ENCODE measurements at regions not wholly inside any gene's neighbourhood (a gene's known extent, or its start where the extent isn't known, plus 50 kb on each side); places are given as distances from the start of the nearest gene placed in this dataset.

- no peak for DNase-seq
These were observed 277.8 kb downstream of the POU4F1 start for GRCh38 chr13:78325585-78325984.

- no peak for DNase-seq
These were observed 279.5 kb downstream of the POU4F1 start for GRCh38 chr13:78323848-78324247.

- DNase-seq, result no peak
These were observed 280.3 kb downstream of the POU4F1 start for GRCh38 chr13:78323040-78323439.

GRCh38 chr13:78319101-78319627 is 284.2 kb downstream of the POU4F1 start:
- no peak for DNase-seq

GRCh38 chr13:78317030-78317429 is 286.3 kb downstream of the POU4F1 start:
- DNase-seq, result no peak

GRCh38 chr13:78309497-78310180 is 293.7 kb downstream of the POU4F1 start:
- no peak for DNase-seq

- DNase-seq, result no peak
These were observed 296.7 kb downstream of the POU4F1 start for GRCh38 chr13:78306519-78307206.

GRCh38 chr13:78305171-78305570 is 298.2 kb downstream of the POU4F1 start:
- no peak for DNase-seq

GRCh38 chr13:78299832-78300623 is 303.3 kb downstream of the POU4F1 start:
- no peak for DNase-seq

GRCh38 chr13:78298657-78299056 is 304.7 kb downstream of the POU4F1 start:
- DNase-seq, result no peak

GRCh38 chr13:78286748-78287147 is 316.6 kb downstream of the POU4F1 start:
- no peak for DNase-seq

- DNase-seq, result no peak
These were observed 338.3 kb downstream of the POU4F1 start for GRCh38 chr13:78265098-78265497.

GRCh38 chr13:78258304-78258703 is 339.7 kb upstream of the EDNRB start:
- no peak for DNase-seq

- DNase-seq, result no peak
These were observed 337.9 kb upstream of the EDNRB start for GRCh38 chr13:78256484-78256883.

- no peak for DNase-seq
These were observed 335.5 kb upstream of the EDNRB start for GRCh38 chr13:78254113-78254512.

GRCh38 chr13:78247362-78247761 is 328.7 kb upstream of the EDNRB start:
- DNase-seq, result no peak

- DNase-seq, result peak; percentile 30
These were observed 322.8 kb upstream of the EDNRB start for GRCh38 chr13:78241278-78241919.

- no peak for DNase-seq
These were observed 321.1 kb upstream of the EDNRB start for GRCh38 chr13:78239714-78240113.

- DNase-seq, result no peak
These were observed 320.3 kb upstream of the EDNRB start for GRCh38 chr13:78238911-78239310.

- DNase-seq, result no peak
These were observed 310.3 kb upstream of the EDNRB start for GRCh38 chr13:78228940-78229339.

- DNase-seq, result no peak
These were observed 309.6 kb upstream of the EDNRB start for GRCh38 chr13:78228211-78228610.

GRCh38 chr13:78227709-78228108 is 309.1 kb upstream of the EDNRB start:
- DNase-seq, result no peak

GRCh38 chr13:78215458-78216108 is 297.0 kb upstream of the EDNRB start:
- DNase-seq, result no peak

Data from NCI-H146 (cell line).